Limb (tissue), 2 donors: ENCODE measurements at regions not wholly inside any gene's neighbourhood (a gene's known extent, or its start where the extent isn't known, plus 50 kb on each side); places are given as distances from the start of the nearest gene placed in this dataset.
"Not testable (repeated sequence)": the region's sequence is repeated elsewhere in the genome, so short reads cannot be mapped to it uniquely, and the experiment has no call there.

Experiments used
- DNase-seq, 2 donors: peaks; one replicate each; pipeline ENCODE4 v3.0.0-alpha.2; 2016; ENCODE audit errors: extremely low spot score in 2 of 2

- peak in 1 of 2 donors; percentile 64 for DNase-seq
These were observed 167.7 kb upstream of the MPDZ start for GRCh38 chr9:13446938-13447842.

DNA sequence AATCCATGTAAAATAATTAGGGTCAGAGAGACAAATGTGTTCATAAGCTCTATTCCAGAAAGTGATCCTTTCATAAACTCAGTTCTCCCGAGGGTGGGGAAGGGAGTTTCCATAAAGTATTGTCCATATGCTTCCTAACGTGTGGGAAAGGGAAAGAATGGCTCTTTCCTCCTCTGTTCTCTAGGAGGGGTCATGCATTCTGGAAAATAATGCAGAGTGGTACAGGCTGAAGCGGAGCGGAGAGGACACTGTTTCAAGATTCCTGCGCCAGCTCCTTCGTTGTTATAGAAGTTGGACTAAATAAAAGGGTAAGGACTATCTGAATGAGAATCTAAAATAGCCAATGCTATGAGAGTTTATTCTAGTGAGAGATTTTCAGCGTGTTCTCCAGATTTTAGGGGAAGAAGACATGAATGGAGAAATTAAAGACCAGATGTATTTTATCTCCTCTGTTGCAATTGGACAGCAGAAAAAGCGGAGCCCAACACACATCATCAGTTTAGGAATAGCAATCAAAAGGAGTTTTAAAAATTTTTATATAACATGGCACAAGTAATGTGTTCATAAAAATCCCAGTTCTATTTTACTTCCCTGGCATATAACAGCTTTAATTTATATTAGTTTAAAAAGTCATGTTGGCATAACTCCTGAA, 166.9 kb upstream of the MPDZ start:
- no peak for DNase-seq

- DNase-seq, result no peak
These were observed 165.6 kb upstream of the MPDZ start for GRCh38 chr9:13445103-13445500.

DNA sequence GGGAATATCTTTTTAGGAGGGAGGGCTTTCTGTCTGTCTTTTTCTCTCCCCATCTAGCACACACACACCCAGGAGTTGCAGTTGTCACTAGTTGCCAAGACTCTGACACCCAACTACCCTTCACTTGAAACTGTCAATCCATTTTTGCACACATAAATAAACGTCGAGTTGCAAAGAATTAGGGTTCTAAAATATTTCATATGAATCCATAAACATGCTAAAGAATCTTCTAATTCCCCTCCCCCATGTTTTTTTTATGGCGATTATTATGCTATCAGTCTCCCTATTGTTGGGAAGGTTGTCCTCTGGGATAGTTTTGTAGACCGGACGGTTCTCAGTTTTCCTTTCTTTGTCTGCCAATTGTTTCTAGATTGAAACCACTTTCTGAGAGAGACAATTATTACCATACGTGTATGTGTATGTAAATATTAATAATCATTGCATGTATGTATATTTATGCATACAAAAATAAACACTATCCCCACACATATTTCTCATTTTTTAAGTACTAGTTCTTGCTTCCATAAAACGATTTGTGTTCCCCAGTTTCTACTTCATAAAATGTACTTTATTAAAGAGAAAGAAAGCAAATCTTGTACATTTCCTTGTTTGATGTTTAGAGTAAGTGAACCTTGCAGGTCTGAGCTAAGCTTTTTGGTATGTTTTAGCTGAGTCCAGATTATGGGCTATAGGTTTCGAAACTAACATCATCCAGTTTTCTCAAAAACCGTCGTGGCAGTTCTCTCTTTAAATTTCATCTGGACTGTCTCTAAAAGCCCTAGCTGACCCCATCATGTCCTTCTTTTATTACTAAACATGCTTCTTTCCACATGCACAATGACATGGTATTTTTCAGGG, 165.0 kb upstream of the MPDZ start:
- no peak for DNase-seq

DNA sequence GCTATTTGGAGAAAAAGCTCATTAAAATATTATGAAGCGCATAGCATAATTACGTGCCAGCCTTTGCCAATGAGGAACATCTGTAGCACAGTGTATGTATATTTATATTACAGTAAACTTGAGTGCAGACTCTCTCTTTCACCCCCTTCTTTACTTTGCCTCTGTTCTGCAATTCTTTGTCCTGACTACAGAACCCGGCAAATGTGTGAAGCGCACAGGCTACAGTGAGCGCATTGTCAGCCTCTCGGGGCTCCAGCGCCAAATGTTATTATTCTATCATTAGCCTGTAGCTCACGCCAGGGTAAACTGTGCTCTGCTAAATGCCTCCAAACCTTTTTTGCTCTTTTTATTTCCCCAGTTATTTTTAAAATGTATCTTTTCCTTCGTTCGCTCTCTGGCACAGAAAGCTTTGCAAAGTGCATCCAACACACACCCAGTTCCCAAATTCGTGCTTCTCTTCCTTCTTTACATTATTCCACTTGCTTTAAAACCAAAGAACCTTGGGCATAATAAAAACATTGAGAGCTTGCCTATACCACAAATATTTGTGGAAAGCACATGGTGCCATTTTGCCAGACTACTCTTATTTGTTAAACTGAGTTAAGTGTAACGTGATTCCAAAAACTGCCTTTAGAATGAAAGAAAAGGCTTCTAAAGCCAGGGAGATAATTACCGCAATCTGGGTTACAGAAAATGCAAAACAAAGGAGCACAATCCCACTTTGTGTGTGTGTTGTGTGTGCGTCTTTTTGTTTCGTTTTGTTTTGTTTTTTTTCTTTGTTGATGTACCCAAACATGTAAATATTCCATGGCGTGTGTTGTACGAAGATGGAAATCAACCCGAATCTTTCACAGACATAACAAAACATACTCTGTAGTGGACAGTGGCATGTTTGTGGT, 164.1 kb upstream of the MPDZ start:
- DNase-seq, result peak; percentile 41 to 47

- DNase-seq, result no peak
These were observed 160.4 kb upstream of the MPDZ start for GRCh38 chr9:13439685-13440476.

GRCh38 chr9:13437866-13438265, 158.4 kb upstream of the MPDZ start:
- DNase-seq, result peak in 1 of 2 donors; percentile 43

GRCh38 chr9:13436591-13436990, 157.1 kb upstream of the MPDZ start:
- no peak for DNase-seq

DNA sequence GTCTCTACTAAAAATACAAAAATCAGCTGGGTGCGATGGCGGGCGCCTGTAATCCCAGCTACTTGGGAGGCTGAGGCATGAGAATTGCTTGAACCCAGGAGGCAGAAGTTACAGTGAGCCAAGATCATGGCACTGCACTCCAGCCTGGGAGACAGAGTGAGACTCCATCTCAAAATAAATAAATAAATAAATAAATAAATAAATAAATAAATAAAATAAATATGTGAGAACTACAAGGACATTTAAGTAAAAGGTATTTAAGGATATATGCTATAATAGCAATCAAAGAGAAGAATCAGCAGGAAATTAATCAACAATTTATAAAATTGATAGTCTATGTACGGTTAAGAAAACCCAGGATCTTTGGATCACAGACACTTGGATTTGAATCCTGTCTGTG, 154.0 kb upstream of the MPDZ start:
- DNase-seq, result not testable (repeated sequence)

DNA sequence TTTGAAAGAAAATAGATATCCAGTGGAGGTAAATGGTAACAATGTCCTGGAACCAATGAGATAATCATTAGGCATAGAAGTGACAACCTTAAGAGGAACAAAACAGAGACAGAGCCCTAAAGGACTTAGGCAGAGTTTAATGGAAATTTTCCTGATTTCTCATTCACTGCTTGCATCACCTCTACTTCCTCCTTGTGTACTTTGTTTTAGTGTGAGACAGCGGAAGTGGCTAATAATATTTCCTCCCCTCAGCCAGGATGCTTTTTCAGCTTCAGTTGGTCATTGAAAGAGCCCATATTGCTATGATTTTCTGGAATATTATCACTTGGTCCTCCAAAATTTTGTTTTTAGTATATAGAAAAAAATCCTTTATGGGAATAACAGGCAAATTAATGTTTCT, 153.4 kb upstream of the MPDZ start:
- no peak for DNase-seq

DNA sequence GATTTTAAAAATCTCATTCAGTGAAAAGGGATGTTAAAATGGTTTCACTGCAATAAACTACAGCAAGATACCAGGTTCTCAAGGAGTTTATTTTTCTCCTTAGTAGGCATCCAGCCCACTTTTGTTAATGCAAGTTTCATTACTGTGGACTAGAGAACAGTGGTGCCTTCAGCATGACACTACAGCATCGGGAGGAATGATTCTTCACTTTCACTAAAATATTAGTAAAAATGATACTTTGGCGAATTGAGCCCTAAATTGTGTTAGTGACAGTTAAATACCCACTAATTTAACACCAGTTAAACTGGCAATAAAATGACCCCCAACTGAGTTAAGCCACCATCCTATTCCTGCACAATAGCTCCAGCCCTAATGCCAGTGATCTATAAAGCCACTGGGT, 152.2 kb upstream of the MPDZ start:
- DNase-seq, result no peak

DNA sequence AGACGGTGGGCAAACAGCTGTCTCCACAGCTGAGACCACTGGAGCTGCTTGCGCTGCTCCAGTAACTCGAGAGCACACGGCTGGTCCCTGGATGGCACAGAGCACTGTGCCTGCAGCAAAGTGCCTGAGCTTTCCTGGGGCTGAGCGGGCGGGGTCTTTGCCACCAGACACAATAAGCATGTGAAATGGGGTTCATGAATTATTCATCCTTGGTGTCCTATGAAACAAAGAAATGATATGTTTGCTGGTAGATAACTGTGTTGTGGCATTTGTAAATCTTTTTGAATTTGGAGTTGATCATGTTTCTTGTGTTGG, 151.7 kb upstream of the MPDZ start:
- DNase-seq, result peak in 1 of 2 donors; percentile 55

GRCh38 chr9:13430368-13431221, 151.1 kb upstream of the MPDZ start:
- DNase-seq, result no peak

- DNase-seq, result no peak
These were observed 150.1 kb upstream of the MPDZ start for GRCh38 chr9:13429301-13430190.

- DNase-seq, result no peak
These were observed 149.3 kb upstream of the MPDZ start for GRCh38 chr9:13428766-13429165.

DNA sequence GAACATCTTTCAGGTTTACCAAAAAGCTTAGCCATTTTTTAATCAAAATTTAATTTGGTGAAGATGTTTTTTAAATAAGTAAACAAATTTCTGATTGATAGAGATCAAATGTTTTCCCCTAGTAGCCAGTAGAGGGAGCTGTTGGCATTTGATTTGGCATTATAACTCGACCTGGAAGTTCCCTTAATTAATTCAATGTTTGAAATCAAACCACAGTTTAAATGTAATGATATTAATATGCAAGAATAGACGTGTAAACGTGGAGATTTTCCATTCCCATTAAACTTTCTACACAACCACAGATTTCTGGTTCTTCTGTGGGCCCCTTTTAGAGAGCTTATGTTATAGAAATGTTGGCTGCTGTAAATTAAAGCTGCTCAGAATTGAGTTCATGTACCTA, 148.1 kb upstream of the MPDZ start:
- DNase-seq, result peak in 1 of 2 donors; percentile 89

DNA sequence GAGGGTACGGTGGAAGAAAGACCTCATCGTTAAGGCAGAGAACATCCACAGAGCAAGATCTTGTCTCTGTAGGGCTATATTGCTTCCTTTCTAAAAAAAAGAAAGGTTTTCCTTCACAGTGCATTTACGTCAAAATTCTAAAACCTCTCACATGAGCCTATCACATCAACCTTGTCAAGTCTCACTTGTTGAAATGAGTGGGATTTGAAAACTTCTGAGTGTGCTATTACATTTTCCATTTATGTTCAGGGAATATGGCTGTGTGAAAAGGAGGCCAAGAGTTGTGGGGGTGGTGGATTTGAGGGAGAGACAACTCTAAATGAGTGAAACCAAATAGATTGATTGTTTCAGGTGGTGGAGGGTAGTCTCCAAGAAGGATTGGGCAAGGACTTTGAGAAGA, 147.1 kb upstream of the MPDZ start:
- DNase-seq, result no peak

DNA sequence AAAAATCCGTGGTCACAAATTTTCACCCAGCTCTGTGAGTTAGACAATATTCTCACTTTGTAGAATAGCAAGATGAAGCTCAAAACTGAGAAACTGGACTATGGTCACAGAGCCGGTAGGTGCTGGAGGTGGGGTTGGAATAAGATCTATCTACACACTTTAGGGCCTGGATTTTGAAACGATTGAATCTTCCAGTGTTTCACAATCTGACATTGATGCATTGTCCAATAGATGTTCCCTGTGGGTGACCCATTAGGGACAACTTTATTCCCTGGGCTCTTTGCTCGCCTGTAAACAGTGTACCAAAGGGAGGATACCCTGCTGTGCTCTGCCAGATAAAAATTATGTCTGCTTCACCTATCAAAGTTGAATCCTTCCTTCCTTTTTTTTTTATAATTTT, 145.4 kb upstream of the MPDZ start:
- no peak for DNase-seq
